Ovary (tissue), 3 donors: ENCODE measurements at regions not wholly inside any gene's neighbourhood (a gene's known extent, or its start where the extent isn't known, plus 50 kb on each side); places are given as distances from the start of the nearest gene placed in this dataset.

Experiments
- POLR2A ChIP-seq: fragments of 450-650 bp; IDR thresholded peaks from one replicate; pipeline ENCODE4 v1.6.1; 2017; ENCODE audit warnings: antibody characterized with exemption, mild to moderate bottlenecking, moderate library complexity
- TF ChIP-seq, protein P1 (sequence below), 3 donors: fragments of 450-650 bp in 2 of 3; fragments of 200-600 bp in 1 of 3; IDR thresholded peaks; one replicate each; pipeline versions ENCODE4 v1.5.1 to v1.8.0; 2016 to 2022; ENCODE audit warnings: antibody characterized with exemption in 3 of 3, mild to moderate bottlenecking in 1 of 3
- donor health status: DM: no; HTN: no; CAD: no.

DNA sequence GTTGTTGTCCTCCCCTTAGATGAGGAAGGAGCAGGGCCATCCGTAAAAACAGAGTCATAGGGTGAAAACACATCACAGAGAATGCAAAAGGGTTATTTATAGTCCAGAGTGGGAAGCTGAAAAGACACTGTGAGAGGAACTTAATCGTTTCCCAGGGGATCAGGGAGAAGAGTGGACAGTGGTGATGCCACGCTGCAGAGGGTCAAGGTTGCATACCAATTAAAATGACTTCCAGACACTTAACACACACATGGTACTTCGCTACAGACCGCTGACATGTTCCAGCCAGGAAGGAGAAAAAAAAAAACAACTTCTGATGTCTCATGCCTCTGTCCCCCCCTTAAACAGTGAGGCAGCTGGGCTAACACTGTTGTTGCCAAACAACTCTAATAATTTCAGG, 713.8 kb upstream of the RBFOX1 start:
- TF ChIP-seq, protein P1, sequence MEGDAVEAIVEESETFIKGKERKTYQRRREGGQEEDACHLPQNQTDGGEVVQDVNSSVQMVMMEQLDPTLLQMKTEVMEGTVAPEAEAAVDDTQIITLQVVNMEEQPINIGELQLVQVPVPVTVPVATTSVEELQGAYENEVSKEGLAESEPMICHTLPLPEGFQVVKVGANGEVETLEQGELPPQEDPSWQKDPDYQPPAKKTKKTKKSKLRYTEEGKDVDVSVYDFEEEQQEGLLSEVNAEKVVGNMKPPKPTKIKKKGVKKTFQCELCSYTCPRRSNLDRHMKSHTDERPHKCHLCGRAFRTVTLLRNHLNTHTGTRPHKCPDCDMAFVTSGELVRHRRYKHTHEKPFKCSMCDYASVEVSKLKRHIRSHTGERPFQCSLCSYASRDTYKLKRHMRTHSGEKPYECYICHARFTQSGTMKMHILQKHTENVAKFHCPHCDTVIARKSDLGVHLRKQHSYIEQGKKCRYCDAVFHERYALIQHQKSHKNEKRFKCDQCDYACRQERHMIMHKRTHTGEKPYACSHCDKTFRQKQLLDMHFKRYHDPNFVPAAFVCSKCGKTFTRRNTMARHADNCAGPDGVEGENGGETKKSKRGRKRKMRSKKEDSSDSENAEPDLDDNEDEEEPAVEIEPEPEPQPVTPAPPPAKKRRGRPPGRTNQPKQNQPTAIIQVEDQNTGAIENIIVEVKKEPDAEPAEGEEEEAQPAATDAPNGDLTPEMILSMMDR (IDR thresholded peaks at IDR 0.05) = no peak
- TF ChIP-seq POLR2A = no peak
